ENCODE measurements at regions not wholly inside any gene's neighbourhood (a gene's known extent, or its start where the extent isn't known, plus 50 kb on each side); places are given as distances from the start of the nearest gene placed in this dataset.

DNA sequence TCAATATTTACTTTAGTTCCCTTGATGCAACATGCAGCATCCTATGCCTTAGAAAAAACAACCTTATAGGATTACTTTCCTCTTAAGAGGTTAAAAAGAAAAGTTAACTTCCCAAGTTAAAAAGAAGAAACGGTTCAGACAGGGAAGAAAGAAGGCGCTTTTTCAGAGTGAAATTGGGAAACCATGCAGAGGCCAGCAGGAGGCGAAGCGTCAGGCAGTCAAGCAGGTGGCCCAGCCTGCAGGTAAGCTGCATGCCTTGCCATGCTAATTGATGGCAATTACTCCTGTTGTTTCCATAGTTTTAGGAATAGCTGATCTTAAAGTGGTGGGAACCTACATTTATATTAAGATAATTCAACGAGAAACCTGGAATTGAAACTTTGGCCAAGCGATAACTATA lies 302.6 kb upstream of the SP4 start:
- no peak for DNase-seq (ENCODE audit: low spot score)
- in situ Hi-C loops (cut with HindIII; ENCODE audit: low sequenced_read_pairs): no loop called here

DNA sequence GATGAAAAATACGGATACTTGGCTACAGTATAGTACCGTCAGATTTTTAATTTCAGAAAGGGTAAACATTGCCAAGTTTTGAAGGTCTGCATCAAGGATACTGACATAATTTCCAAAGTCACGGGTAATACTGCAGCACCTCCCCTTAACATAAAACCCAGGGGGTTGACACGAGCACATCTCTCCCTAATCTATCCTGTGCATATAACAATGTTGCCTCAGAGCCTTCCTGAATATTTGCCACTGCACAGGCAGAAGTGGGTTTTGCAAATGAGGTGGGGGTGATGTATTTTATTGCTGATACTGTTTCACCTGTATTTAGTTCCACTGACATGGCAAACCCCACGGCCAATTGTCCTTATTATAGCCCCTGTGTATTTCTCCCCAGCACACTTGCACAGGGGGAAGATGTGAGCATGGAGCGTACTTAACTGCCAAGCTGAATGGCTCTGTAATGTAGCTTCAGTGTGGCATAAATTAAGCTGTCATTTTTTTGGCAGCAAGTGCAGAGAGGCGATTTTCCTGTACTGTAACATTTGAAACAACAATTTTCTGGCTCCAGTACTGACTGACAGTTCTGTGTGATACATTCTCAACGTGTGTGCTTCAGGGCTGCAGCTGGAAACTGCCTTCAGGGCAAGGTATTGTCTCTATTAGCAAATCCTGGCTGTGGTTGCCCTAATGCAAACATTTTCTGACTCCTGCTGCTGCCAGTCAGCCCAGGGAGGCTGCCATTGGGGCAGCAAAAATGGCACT lies 299.6 kb upstream of the SP4 start:
- DNase-seq (ENCODE audit: low spot score): no peak
- in situ Hi-C loops (cut with HindIII; ENCODE audit: low sequenced_read_pairs): no loop called here

DNA sequence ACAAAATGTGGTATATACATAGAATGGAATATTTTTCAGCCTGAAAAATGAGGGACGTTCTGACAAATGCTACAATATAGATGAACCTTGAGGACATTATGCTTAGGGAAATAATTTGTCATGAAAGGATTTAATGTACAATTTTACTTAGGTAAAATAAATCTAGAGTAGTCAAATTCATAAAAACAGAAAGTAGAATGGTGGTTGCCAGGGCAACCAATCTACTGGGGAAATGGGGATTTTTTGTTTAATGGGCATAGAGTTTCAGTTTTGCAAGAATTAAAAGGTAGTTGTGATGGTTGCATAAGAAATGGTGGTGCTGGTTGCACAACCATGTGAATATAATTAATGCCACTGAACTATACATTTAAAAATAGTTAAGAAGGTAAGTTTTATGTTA lies 296.0 kb upstream of the SP4 start:
- in situ Hi-C loops (cut with HindIII; ENCODE audit: low sequenced_read_pairs): no loop called here

DNA sequence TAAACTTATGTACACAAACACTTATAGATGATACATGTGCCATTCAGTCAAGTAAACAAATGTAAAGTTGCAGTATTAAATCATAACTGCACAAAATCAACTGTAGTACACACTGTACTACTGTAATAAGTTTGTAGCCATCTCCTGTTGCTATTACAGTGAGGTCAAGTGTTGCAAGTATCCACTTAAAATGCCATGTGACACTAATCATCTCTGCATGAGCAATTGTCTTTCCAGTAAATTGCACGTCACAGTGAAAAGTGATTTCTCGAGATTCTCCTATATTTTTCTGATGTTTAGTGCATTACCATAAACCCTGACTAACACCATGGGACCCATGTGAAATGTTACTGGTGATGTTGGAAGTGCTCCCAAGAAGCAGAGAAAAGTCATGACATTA lies 293.3 kb upstream of the SP4 start:
- DNase-seq (ENCODE audit: low spot score): no peak
- in situ Hi-C loops (cut with HindIII; ENCODE audit: low sequenced_read_pairs): no loop called here

More for the DNA sequence above, 296.0 kb upstream of the SP4 start:
- DNase-seq (ENCODE audit: low spot score): no peak

DNA sequence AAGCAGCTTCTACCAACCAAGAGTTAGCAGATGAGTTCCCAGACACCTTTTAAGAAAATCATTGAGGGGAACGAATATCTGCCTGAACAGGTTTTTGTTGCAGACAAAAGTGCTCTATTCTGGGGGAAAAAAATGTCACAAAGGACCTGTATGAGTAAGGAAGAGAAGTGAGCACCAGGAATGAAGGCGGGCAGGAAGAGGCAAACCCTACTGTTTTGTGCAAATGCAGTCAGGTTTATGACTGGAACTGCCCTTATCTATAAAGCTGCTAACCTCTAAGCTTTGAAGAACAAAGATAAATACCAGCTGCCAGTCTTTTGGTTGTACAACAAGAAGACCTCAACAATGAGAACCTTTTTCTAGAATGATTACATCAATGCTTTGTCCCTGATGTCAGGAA lies 292.4 kb upstream of the SP4 start:
- no peak for DNase-seq (ENCODE audit: low spot score)
- in situ Hi-C loops (cut with HindIII; ENCODE audit: low sequenced_read_pairs): no loop called here

DNA sequence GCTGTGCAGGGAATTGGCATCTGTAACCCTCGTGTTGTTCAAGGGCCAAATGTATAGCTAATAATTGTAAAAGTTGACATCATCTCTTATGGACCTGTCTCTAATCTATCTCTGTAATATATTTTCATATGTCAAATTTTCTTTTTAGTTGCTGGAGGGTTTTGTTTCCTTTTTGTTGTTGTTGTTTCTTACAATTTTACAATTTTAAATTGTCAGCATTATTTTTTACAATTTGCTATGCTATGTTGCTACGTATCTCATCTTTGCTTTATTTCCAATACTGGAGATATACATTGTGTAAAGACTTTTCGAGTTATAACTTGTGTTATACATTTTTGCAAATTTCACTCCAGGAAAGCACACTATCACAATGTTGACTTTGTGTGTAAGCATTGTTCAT lies 290.2 kb upstream of the SP4 start:
- DNase-seq (ENCODE audit: low spot score): no peak
- in situ Hi-C loops (cut with HindIII; ENCODE audit: low sequenced_read_pairs): no loop called here

DNA sequence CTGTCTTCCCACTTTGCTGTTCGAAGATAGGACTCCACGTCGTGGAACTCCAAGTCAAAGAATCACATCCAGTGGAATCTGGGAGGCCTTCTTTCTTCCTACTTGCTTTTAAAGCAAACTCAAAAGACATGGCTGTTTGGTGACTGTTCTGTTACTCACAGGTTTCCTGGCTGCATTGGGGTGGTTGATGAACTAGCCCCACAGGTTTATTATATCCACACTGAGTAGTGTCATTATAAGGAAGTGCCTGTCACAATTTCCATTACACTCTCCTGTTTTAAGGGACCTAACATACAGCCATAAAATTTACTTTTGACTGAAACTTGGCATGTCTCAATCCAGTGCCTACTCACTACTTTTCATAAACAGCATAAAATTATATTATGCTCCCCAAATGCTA lies 287.3 kb upstream of the SP4 start:
- in situ Hi-C loops (cut with HindIII; ENCODE audit: low sequenced_read_pairs): no loop called here
- DNase-seq (ENCODE audit: low spot score): no peak

DNA sequence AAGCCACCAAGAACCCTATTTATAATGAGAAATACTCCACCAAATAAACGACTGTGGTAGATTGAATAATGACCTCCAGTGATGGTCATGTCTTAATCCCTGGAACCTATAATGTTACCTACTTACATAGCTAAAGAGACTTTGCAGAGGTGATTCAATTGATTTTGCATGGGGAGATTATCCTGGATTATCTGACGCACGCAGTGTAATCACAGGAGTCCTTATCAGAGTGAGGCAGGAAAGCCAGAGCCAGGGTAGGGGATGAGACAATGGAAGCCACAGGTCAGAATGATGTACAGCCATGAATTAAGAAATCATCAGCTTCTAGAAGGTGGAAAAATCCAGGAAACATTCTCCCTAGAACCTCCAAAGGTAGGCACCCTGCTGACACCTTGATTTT lies 286.4 kb upstream of the SP4 start:
- no peak for DNase-seq (ENCODE audit: low spot score)
- in situ Hi-C loops (cut with HindIII; ENCODE audit: low sequenced_read_pairs): no loop called here

DNA sequence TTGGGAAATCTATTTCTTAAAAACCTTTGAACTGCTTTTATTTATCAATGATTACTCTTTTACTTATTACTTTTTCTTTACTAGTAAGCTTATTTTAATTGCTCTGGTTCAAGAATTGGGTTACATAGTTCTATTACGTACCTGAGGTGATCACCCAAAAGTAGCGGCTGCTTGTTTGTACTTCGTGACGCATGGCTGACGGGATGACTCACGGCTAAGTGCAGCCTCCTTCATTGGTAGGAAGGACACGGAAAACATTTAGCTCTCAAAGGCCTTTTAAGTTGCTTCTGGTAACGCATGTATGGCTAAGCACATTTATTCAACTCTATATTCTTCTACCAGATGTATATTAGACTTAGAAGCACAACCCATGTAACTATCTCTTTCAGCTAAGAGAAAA lies 285.8 kb upstream of the SP4 start:
- no peak for DNase-seq (ENCODE audit: low spot score)
- in situ Hi-C loops (cut with HindIII; ENCODE audit: low sequenced_read_pairs): no loop called here

DNA sequence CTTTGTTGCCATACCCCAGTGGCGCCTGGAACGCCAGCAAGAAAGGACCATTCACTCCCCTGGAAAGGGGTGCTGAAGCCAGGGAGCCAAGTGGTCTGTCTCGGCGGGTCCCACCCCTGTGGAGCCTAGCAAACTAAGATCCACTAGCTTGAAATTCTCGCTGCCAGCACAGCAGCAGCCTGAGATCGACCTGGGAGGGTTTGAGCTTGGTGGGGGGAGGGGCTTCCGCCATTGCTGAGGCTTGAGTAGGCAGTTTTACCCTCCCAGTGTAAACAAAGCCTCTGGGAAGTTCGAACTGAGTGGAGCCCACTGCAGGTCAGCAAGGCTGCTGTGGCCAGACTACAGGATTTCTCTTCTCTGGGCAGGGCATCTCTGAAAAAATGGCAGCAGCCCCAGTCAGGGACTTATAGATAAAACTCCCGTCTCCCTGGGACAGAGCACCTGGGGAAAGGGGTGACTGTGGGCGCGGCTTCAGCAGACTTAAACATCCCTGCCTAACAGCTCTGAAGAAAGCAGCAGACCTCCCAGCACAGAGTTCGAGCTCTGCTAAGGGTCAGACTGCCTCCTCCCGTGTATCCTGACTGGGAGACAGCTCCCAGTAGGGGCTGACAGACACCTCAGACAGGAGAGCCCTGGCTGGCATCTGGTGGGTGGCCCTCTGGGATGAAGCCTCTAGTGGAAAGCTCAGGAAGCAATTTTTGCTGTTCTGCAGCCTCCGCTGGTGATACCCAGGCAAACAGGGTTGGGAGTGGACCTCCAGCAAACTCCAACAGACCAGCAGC lies 281.1 kb upstream of the SP4 start:
- in situ Hi-C loops (cut with HindIII; ENCODE audit: low sequenced_read_pairs): no loop called here
- no peak for DNase-seq (ENCODE audit: low spot score)

DNA sequence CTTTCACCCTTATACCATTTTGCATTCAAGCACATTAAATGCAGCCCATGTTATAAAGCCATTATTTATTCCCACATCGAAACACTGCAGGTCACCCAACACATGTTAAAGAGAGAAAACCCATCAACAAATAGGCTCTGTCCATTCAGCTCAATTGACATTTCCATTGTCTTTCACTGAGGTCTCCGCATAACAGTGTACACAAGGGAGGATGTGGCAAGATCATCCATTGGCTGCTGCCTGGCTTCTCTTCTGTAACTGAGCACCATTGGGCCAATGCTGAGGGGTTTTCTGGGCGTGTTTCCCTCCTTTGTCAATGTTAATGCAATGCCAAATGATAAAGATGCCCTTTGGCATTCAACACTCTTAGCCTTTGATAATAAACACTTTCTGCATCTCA lies 278.1 kb upstream of the SP4 start:
- DNase-seq (ENCODE audit: low spot score): no peak
- in situ Hi-C loops (cut with HindIII; ENCODE audit: low sequenced_read_pairs): no loop called here

DNA sequence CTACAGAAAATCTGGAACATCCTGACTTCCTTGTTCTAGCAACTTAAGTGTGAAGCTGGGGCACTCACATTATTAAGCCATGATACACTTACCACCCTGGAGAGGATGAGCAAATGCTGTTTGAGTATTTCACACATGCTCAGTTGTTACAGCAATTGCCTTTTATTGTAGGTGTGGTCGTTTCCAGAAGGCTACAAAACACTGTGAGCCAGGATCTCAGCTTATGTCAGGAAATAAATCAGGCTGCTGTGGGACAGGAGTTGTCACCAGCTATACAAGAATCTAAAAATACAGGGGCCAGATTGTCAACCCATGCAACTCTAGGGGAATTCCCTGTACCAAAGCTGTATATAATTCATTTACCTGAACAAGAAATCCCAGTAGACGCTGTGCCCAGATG lies 273.3 kb upstream of the SP4 start:
- in situ Hi-C loops (cut with HindIII; ENCODE audit: low sequenced_read_pairs): no loop called here
- no peak for DNase-seq (ENCODE audit: low spot score)

DNA sequence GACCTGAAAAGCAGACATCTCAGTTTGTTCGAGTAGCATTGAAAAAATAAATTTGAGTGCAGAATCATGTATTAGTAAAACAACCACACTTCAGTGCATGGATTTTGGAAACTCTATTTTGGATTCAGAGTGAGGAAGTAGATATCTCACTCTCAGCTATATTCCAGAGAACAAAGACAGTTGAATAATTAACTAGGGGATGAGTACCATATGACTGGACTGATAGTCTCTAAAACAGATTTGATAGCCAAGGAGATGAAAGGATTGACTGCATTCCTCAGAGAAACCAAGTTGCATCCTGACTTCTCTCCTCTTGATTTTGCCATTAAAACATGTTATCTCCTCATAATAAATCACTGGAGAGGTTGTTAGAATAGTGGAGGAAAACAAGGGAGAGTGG lies 268.4 kb upstream of the SP4 start:
- no peak for DNase-seq (ENCODE audit: low spot score)
- in situ Hi-C loops (cut with HindIII; ENCODE audit: low sequenced_read_pairs): no loop called here

DNA sequence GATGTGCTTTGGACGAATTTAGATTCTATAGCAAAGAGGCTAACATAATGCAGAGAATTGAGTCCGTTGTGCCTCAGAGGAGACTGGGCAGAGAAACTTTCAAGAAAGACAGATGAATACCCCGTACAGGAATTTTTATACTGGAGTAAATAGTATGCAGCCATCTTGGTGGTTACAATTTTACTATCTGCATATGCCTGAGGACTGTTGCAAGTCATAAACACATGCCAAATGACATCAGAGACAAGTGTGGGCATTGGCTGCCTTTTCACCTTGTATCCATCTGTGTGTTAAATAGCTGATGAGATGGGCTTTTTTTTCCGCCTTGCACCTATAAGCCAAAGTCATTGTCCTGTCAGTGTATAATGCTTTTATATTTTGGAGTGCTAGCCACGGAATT lies 267.5 kb upstream of the SP4 start:
- in situ Hi-C loops (cut with HindIII; ENCODE audit: low sequenced_read_pairs): no loop called here
- no peak for DNase-seq (ENCODE audit: low spot score)

DNA sequence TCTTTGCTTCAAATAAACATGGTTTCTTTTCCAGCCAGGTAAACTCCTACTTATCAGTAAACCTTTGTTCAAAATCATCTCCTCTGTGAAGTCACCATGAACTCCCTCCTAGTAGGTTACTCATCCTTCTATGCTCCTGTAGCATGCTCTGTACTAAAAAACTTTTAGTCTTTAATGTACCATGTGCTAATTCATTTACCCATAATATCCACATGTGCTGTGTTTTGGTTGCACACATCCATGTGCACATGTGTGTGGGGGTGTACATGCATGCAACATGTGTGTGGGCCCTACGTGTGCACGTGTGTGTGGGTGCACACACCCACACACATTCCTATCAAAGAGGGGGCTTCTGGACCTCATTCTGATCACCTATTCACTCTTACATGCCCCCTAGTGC lies 259.9 kb upstream of the SP4 start:
- no peak for DNase-seq (ENCODE audit: low spot score)
- in situ Hi-C loops (cut with HindIII; ENCODE audit: low sequenced_read_pairs): no loop called here

DNA sequence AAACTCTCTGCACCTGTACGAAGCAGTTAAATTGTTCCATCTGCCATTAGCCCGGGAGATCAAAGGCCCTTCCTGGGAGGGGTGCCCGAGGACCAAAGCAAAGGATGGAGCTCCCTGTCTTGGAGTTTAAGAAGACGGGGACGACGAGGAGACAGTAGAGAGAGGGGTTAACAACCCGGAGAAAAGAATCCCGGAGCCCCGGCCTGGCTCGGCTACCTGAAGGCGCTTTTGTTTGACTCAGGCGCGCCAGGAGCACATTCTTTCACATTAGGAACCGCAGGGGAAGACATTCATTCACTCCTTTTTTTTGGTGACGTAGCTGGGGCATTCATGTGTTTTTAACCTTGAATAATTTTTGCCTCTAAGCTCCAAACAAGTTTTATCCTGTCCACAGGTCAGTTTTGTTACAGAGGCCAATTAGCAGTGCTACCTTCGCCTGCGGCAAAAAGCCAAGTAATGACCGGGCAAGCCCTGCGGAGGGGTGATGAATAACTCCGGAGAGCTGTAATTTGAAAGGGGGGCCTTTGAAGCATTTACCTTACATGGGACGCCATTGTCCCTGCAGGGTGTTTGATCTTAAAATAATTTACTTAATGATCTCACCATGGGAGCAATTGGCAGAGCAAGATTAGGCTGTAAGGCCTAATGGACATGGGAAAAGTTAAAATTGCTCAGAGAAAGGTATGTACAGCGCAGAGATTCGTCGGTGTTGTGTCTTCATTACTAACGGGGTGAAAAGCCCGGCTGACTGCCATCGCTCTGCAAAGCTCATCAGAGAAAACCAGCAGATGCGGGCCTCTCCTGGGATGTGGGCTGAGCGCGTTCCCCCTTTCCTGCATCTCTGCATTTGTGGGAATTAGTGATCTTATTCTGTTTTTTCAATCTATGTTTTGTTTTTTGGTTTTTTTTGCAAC lies 258.0 kb upstream of the SP4 start:
- DNase-seq (ENCODE audit: low spot score): no peak
- in situ Hi-C loops (cut with HindIII; ENCODE audit: low sequenced_read_pairs): no loop called here

DNA sequence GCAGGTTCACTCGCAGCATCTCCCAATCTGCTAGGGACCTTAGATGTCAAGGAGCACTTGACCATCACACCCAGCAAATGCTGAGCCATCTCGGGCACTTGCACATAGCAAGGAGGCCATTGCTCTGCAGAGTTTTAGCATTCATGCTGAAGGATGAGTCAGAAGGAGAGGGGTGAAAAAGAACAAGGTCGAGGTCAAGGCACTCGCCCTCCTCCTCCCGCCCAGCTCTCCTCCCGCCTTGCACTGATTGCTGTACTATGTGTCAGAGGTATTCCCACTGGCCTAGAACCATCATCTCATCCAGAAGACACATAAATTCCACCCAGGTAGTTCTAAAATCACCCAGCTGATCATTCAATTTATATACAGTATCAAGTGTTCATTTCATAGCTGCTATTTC lies 255.1 kb upstream of the SP4 start:
- DNase-seq (ENCODE audit: low spot score): no peak
- in situ Hi-C loops (cut with HindIII; ENCODE audit: low sequenced_read_pairs): no loop called here

DNA sequence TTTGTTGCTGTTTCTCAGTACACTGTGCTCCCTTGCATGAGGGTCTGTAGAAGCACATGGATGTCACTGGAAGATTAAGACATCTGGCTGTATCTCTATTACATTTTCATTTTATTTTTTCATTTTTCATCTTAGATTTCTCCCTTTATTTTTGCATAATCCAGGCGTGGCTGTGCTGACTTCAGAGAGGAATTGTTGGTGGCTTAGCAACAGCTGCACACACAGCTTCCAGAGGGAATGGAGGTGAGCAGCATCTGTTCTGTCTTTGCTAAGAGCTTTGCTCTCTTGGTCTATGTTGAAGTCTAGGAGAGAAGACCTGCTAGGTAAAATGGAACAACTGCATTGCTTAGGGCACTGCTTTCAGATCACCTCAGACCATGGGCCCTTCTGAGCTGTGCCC lies 254.4 kb upstream of the SP4 start:
- no peak for DNase-seq (ENCODE audit: low spot score)
- in situ Hi-C loops (cut with HindIII; ENCODE audit: low sequenced_read_pairs): no loop called here

DNA sequence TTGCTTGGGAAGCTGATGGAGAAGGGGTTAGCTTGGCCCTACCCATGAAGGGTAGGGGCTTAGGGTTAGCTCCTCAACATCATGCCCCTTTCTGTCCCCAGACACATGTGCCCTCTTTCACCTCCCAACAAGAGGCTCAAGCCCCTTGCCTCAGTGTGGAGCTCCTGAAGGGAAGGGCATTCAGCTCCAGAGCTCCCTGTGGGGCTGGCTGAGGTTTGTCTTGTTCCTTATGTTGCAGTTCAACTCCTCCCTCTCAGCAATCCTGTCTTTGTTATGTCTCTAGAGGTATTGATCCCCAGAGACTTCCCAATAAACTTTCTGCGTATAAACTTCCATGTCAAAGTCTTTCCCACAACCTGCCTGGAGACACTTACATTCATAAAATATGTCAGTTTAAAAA lies 252.2 kb upstream of the SP4 start:
- DNase-seq (ENCODE audit: low spot score): no peak
- in situ Hi-C loops (cut with HindIII; ENCODE audit: low sequenced_read_pairs): no loop called here
